ENCODE measurements at regions not wholly inside any gene's neighbourhood (a gene's known extent, or its start where the extent isn't known, plus 50 kb on each side); places are given as distances from the start of the nearest gene placed in this dataset.

- no peak for DNase-seq (ENCODE audit: low read depth in 2 of 2)
These were observed 136.6 kb upstream of the STC2 start for GRCh38 chr5:173464813-173465212.

- DNase-seq (ENCODE audit: low read depth in 2 of 2): no peak
These were observed 135.0 kb upstream of the STC2 start for GRCh38 chr5:173463207-173463606.

- no peak for DNase-seq (ENCODE audit: low read depth in 2 of 2)
These were observed 130.8 kb upstream of the STC2 start for GRCh38 chr5:173458828-173459609.

- DNase-seq (ENCODE audit: low read depth in 2 of 2): no peak
These were observed 129.3 kb upstream of the STC2 start for GRCh38 chr5:173457482-173457881.

GRCh38 chr5:173456751-173457171, 128.5 kb upstream of the STC2 start:
- DNase-seq (ENCODE audit: low read depth in 2 of 2): no peak

- no peak for DNase-seq (ENCODE audit: low read depth in 2 of 2)
These were observed 128.0 kb upstream of the STC2 start for GRCh38 chr5:173456181-173456580.

GRCh38 chr5:173455599-173455957, 127.4 kb upstream of the STC2 start:
- no peak for DNase-seq (ENCODE audit: low read depth in 2 of 2)

- DNase-seq (ENCODE audit: low read depth in 2 of 2): peak; percentile 93 to 94
These were observed 126.8 kb upstream of the STC2 start for GRCh38 chr5:173454736-173455598.

- DNase-seq (ENCODE audit: low read depth in 2 of 2): no peak
These were observed 126.1 kb upstream of the STC2 start for GRCh38 chr5:173454361-173454735.

- DNase-seq (ENCODE audit: low read depth in 2 of 2): no peak
These were observed 125.0 kb upstream of the STC2 start for GRCh38 chr5:173453167-173453566.

- DNase-seq (ENCODE audit: low read depth in 2 of 2): no peak
These were observed 124.1 kb upstream of the STC2 start for GRCh38 chr5:173452119-173452905.

- no peak for DNase-seq (ENCODE audit: low read depth in 2 of 2)
These were observed 123.4 kb upstream of the STC2 start for GRCh38 chr5:173451651-173452050.

GRCh38 chr5:173451031-173451430, 122.8 kb upstream of the STC2 start:
- no peak for DNase-seq (ENCODE audit: low read depth in 2 of 2)

GRCh38 chr5:173450188-173450587, 122.0 kb upstream of the STC2 start:
- DNase-seq (ENCODE audit: low read depth in 2 of 2): no peak

GRCh38 chr5:173448856-173449255, 120.6 kb upstream of the STC2 start:
- no peak for DNase-seq (ENCODE audit: low read depth in 2 of 2)

GRCh38 chr5:173443971-173444370, 115.8 kb upstream of the STC2 start:
- DNase-seq (ENCODE audit: low read depth in 2 of 2): no peak

- DNase-seq (ENCODE audit: low read depth in 2 of 2): no peak
These were observed 112.9 kb upstream of the STC2 start for GRCh38 chr5:173441053-173441628.

- no peak for DNase-seq (ENCODE audit: low read depth in 2 of 2)
These were observed 110.7 kb upstream of the STC2 start for GRCh38 chr5:173438951-173439350.

- no peak for DNase-seq (ENCODE audit: low read depth in 2 of 2)
These were observed 107.2 kb upstream of the STC2 start for GRCh38 chr5:173435447-173435846.

- DNase-seq (ENCODE audit: low read depth in 2 of 2): no peak
These were observed 106.1 kb upstream of the STC2 start for GRCh38 chr5:173434270-173434669.

GRCh38 chr5:173430394-173430793, 102.2 kb upstream of the STC2 start:
- DNase-seq (ENCODE audit: low read depth in 2 of 2): no peak
